ENCODE measurements at regions not wholly inside any gene's neighbourhood (a gene's known extent, or its start where the extent isn't known, plus 50 kb on each side); places are given as distances from the start of the nearest gene placed in this dataset.

- TF ChIP-seq CTCF (IDR thresholded peaks at IDR 0.05 in 4 of 5, conservative IDR thresholded peaks at IDR 0.05 in 1 of 5) (no peak), POLR2A (IDR thresholded peaks at IDR 0.05) (no peak)
These were observed 110.4 kb downstream of the MICALL2 start for GRCh38 chr7:1348823-1349335.

Measured in gastrocnemius medialis (tissue), 4 donors.